ENCODE measurements at regions not wholly inside any gene's neighbourhood (a gene's known extent, or its start where the extent isn't known, plus 50 kb on each side); places are given as distances from the start of the nearest gene placed in this dataset.

- no peaks in the 10 kb centered on the region for H3K36me3 ChIP-seq (ENCODE audit: control insufficient read depth, insufficient read depth, low read length)
- FAIRE-seq = no peak
Measured at GRCh38 chr10:130992802-130993523, 318.6 kb downstream of the TCERG1L start.

GRCh38 chr10:130993612-130994011, 317.9 kb downstream of the TCERG1L start:
- Histone ChIP-seq H3K36me3 (ENCODE audit: control insufficient read depth, insufficient read depth, low read length) (no peaks in the 10 kb centered on the region), H3K27me3 (ENCODE audit: control insufficient read depth, insufficient read depth, low read length) (no peaks in the 10 kb centered on the region), H3K4me3 (ENCODE audit: low read depth, low read length) (no peak overlapping the region)
- FAIRE-seq (no peak), DNase-seq (ENCODE audit: low read depth) (no peak)
- no peak for TF ChIP-seq CTCF (IDR thresholded peaks at IDR 0.05; ENCODE audit: insufficient read depth, low read length, severe bottlenecking)

More at GRCh38 chr10:130992802-130993523, 318.6 kb downstream of the TCERG1L start:
- TF ChIP-seq CTCF (IDR thresholded peaks at IDR 0.05; ENCODE audit: insufficient read depth, low read length, severe bottlenecking) = no peak
- Histone ChIP-seq H3K27me3 (ENCODE audit: control insufficient read depth, insufficient read depth, low read length) (no peaks in the 10 kb centered on the region), H3K4me3 (ENCODE audit: low read depth, low read length) (no peak overlapping the region)
- no peak for DNase-seq (ENCODE audit: low read depth)

- H3K36me3 ChIP-seq (ENCODE audit: control insufficient read depth, insufficient read depth, low read length) = no peaks in the 10 kb centered on the region
- DNase-seq (ENCODE audit: low read depth) (peak; percentile 18), FAIRE-seq (no peak)
- H3K4me3 ChIP-seq (ENCODE audit: low read depth, low read length) = no peak overlapping the region
- H3K27me3 ChIP-seq (ENCODE audit: control insufficient read depth, insufficient read depth, low read length) = no peaks in the 10 kb centered on the region
- TF ChIP-seq CTCF (IDR thresholded peaks at IDR 0.05; ENCODE audit: insufficient read depth, low read length, severe bottlenecking) = no peak
Measured at GRCh38 chr10:130994191-130994590, 317.3 kb downstream of the TCERG1L start.

GRCh38 chr10:130994845-130995244, 316.7 kb downstream of the TCERG1L start:
- H3K27me3 ChIP-seq (ENCODE audit: control insufficient read depth, insufficient read depth, low read length) = no peaks in the 10 kb centered on the region
- DNase-seq (ENCODE audit: low read depth) = peak; percentile 14

GRCh38 chr10:130997267-130998045, 314.1 kb downstream of the TCERG1L start:
- H3K4me3 ChIP-seq (ENCODE audit: low read depth, low read length) = no peak overlapping the region
- DNase-seq (ENCODE audit: low read depth) (no peak), FAIRE-seq (no peak)

More at GRCh38 chr10:130994845-130995244, 316.7 kb downstream of the TCERG1L start:
- no peak overlapping the region for H3K4me3 ChIP-seq (ENCODE audit: low read depth, low read length)
- TF ChIP-seq CTCF (IDR thresholded peaks at IDR 0.05; ENCODE audit: insufficient read depth, low read length, severe bottlenecking) = no peak
- no peaks in the 10 kb centered on the region for H3K36me3 ChIP-seq (ENCODE audit: control insufficient read depth, insufficient read depth, low read length)
- FAIRE-seq = no peak

More at GRCh38 chr10:130997267-130998045, 314.1 kb downstream of the TCERG1L start:
- TF ChIP-seq CTCF (IDR thresholded peaks at IDR 0.05; ENCODE audit: insufficient read depth, low read length, severe bottlenecking) = no peak
- Histone ChIP-seq H3K36me3 (ENCODE audit: control insufficient read depth, insufficient read depth, low read length) (no peaks in the 10 kb centered on the region), H3K27me3 (ENCODE audit: control insufficient read depth, insufficient read depth, low read length) (no peaks in the 10 kb centered on the region)

All from bronchial epithelial cell (primary cell).